Psoas muscle (tissue), 7 donors: ENCODE measurements at regions not wholly inside any gene's neighbourhood (a gene's known extent, or its start where the extent isn't known, plus 50 kb on each side); places are given as distances from the start of the nearest gene placed in this dataset.

ENCODE experiments used
- ATAC-seq, 4 donors: fragments of 200-7000 bp; cut with Tn5 transposase; one replicate each; pipeline ENCODE4 v1.9.1; 2020; ENCODE audit warnings: moderate library complexity in 3 of 4, mild to moderate bottlenecking in 2 of 4
- DNase-seq, 2 donors: peaks; one replicate each; pipeline ENCODE4 v3.0.0-alpha.2; 2020
- H3K27ac ChIP-seq: fragments of 200-600 bp; one replicate; pipeline ENCODE4 v1.8.0; 2022
- H3K27me3 ChIP-seq, 3 donors: fragments of 200-600 bp in 1 of 3; one replicate each; pipeline versions ENCODE4 v1.6.1 to v1.8.0; 2013 to 2022; ENCODE audit warnings: low read length in 2 of 3, mild to moderate bottlenecking in 2 of 3, moderate library complexity in 1 of 3; ENCODE audit not compliant: insufficient read depth in 3 of 3
- H3K36me3 ChIP-seq, 2 donors: fragments of 200-600 bp in 1 of 2; one replicate each; pipeline versions ENCODE4 v1.6.1 to v1.8.0; 2013 to 2022; ENCODE audit warnings: low read depth in 1 of 2, mild to moderate bottlenecking in 1 of 2, moderate library complexity in 1 of 2; ENCODE audit not compliant: insufficient read depth in 1 of 2
- H3K4me1 ChIP-seq: fragments of 200-600 bp; one replicate; pipeline ENCODE4 v1.8.0; 2022
- H3K4me3 ChIP-seq: fragments of 200-600 bp; one replicate; pipeline ENCODE4 v1.8.0; 2022; ENCODE audit warnings: mild to moderate bottlenecking
- H3K9me3 ChIP-seq: fragments of 200-600 bp; one replicate; pipeline ENCODE4 v1.8.0; 2022
- WGBS, 3 donors: extraction: QIAGEN DNeasy Blood & Tissue Kit; methylation state at CpG; one replicate each; pipeline versions ENCODE4 v1.1.6 to v1.1.7; 2013; 5-methylcytosine and 5-hydroxymethylcytosine counted together
- intact Hi-C, 2 donors: fragments of 100-400 bp; cut with DNase I; formaldehyde crosslinking; loops; one replicate each; pipeline versions ENCODE4 v1.11.0 to v1.14.2; 2022
- TF ChIP-seq, protein P1 (sequence below): fragments of 200-600 bp; IDR thresholded peaks from one replicate; pipeline ENCODE4 v1.8.0; 2022; ENCODE audit warnings: antibody characterized with exemption
- donor health status: healthy with polysubstance abuse.
- donor health status: DM: no; HTN: no; CAD: no; lungs with moderate emphysema.
- donor health status: Bipolar disorder and iron deficiency.
- donor health status: healthy.
- donor health status: DM: yes; HTN: yes; CAD: no.
- donor health status: DM: no; HTN: no; CAD: no.
- donor health status: DM: yes; HTN: yes; CAD: no.

DNA sequence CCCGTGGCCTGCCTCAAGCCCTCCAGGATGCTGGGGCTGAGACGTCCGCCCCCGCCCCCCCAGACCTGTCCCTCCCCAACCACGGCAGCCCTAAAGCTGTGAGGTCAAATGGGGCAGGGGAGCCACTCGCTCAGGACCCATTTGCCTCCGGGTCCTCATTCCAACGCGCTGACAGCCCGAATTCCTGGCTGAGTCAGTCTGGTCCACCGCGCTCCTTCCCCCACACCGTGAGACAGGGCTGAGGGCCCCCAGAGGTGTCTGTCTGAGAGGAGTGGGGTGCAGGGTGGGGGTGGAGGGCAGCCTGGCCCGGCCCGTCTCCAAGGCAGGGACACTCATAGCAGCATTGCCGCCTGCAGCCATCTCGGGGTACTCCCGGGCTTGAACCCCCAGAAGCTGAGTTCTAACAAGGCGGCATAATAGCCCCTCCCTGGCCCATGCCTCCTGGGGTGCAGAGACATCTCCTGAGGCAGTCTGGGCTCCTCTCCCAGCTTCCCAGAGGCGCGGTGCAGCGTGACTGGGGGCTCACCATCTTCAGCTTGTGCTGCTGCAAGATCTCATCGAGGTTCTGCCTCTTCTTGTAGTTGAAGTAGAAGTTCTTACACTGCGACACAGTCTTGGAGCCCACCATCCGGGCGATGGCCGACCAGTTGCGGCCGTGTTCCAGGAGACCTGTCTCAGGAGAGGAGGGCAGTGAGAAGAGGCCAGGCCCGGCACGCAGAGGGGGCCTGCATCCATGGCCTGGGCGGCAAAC lies 90.5 kb downstream of the RFLNA start:
- H3K36me3 ChIP-seq, result peaks cover 0 to 35% of the 10 kb centered on the region in 2 donors
- no peaks in the 10 kb centered on the region for H3K27me3 ChIP-seq
- ATAC-seq, result no peak
- peaks cover 81% of the 10 kb centered on the region for H3K4me1 ChIP-seq
- H3K9me3 ChIP-seq, result no peaks in the 10 kb centered on the region
- DNase-seq, result peak in 1 of 2 donors; percentile 25
- 67 to 71% (median 67%) methylated on average over 32 of the region's 32 CpGs for WGBS, 3 donors
- intact Hi-C loops, result loop anchor here in 1 of 2 donors (5.0 kb wide), 1 partner anchor 132 kb away; no protein-coding TSS in a partner anchor
- TF ChIP-seq, protein P1, sequence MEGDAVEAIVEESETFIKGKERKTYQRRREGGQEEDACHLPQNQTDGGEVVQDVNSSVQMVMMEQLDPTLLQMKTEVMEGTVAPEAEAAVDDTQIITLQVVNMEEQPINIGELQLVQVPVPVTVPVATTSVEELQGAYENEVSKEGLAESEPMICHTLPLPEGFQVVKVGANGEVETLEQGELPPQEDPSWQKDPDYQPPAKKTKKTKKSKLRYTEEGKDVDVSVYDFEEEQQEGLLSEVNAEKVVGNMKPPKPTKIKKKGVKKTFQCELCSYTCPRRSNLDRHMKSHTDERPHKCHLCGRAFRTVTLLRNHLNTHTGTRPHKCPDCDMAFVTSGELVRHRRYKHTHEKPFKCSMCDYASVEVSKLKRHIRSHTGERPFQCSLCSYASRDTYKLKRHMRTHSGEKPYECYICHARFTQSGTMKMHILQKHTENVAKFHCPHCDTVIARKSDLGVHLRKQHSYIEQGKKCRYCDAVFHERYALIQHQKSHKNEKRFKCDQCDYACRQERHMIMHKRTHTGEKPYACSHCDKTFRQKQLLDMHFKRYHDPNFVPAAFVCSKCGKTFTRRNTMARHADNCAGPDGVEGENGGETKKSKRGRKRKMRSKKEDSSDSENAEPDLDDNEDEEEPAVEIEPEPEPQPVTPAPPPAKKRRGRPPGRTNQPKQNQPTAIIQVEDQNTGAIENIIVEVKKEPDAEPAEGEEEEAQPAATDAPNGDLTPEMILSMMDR, result no peak
- peak overlapping the region; percentile 79 for H3K4me3 ChIP-seq
- H3K27ac ChIP-seq, result peak overlapping the region; percentile 96

DNA sequence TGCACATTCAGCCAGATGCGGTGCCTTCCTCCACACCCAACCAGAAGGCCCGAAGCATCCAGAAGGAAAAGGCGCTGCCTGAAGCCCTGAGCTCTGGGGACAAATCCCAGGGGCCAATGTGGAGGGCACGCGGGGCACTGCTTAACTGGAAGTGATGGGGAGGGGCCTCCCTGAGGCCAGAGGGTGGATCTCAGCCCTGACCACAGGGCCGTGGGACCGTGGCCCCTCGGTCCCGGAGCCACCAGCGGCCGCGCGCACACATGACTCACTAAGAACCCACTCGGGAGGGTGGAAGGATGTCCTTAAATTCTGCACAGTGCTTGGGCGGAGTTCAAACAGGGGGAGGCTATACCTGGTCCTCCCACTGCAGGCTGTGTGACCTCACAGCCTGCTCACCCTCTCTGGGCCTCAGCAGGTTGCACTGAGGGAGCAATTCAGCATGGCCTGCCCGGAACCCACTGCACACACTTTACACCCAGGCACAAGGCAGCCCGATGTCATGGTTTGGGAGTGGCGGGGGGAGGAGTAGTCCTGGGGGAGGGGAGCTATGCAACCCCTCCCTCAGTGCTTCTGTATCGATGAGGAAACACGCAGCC lies 89.5 kb downstream of the RFLNA start:
- 81 to 82% (median 82%) methylated on average over 20 of the region's 20 CpGs for WGBS, 3 donors
- intact Hi-C loops, result no loop called here

DNA sequence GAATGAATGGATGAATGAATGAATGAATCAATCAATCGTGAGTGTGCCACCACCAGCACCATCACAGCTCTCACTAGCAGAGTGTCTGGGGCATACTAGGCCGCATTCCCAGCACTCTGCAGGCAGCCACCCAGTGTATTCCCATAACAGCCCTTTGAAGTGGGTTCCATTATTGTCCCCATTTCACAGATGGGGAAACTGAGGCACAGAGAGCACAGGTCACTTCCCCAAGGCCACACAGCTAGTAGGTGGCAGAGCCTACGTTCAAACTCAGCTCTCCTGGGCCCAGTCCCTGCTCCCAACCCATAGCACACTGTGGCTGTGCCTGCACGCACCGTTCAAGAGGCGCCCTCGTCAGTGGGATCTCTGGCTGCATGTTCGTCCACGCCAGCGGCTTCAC lies 88.1 kb downstream of the RFLNA start:
- TF ChIP-seq, protein P1, result no peak
- H3K9me3 ChIP-seq, result no peaks in the 10 kb centered on the region
- H3K27ac ChIP-seq, result peak overlapping the region; percentile 96
- WGBS, 3 donors, result 89 to 93% (median 91%) methylated on average over 10 of the region's 10 CpGs
- no peaks in the 10 kb centered on the region for H3K27me3 ChIP-seq
- DNase-seq (no peak), ATAC-seq (no peak)
- peaks cover 0 to 53% of the 10 kb centered on the region in 2 donors for H3K36me3 ChIP-seq
- intact Hi-C loops, result no loop called here
- no peak overlapping the region for H3K4me3 ChIP-seq
- peaks cover 92% of the 10 kb centered on the region for H3K4me1 ChIP-seq

More for the DNA sequence above, 89.5 kb downstream of the RFLNA start:
- Histone ChIP-seq H3K4me1 (peaks cover 85% of the 10 kb centered on the region), H3K27ac (peak overlapping the region; percentile 96), H3K4me3 (no peak overlapping the region), H3K27me3 (no peaks in the 10 kb centered on the region), H3K36me3 (peaks cover 0 to 39% of the 10 kb centered on the region in 2 donors), H3K9me3 (no peaks in the 10 kb centered on the region)
- no peak for DNase-seq
- ATAC-seq, result no peak
- TF ChIP-seq, protein P1, result no peak

DNA sequence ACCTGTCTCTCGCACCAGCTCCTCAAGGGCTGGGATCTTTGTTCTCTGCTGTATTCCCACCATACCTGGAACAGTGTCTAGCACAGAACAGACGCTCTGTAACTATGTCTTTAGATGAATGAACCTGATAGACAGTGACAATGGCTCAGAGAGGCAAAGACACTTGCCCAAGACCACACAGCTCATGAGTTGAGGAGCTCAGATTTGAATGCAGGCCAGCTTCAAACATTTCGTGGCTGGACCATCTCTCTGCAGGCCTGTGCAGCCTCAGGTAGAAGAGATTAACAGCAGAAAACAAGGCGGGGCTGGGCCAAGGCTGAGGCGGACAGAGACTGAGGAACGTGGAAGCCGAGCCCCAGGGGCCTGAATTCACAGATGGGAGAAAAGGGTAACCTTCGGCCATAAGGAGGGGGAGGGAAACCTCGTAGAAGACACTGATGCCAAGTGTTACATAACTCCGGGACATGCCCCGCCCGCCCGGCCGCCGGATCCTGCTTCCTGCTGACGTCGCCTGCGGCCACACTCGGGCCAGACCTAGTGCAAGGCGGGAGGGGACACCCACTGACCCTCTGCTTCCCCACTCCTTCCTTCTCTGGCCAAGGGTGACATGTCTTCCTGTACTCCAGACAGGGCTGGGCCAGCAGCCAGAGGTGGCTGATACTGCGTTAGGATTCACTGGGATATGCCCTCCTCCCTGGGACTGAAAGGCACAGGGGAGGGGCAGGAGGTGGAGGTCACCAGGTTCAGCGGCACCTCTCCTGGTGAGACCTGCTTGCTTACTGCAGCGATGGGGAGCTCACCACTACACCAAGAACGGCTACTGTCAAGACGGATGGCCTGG lies 86.8 kb downstream of the RFLNA start:
- intact Hi-C loops, result no loop called here
- peak; percentile 64 to 70 (median 67) for ATAC-seq
- no peaks in the 10 kb centered on the region for H3K27me3 ChIP-seq

More for the DNA sequence above, 86.8 kb downstream of the RFLNA start:
- TF ChIP-seq, protein P1, result no peak
- Histone ChIP-seq H3K4me1 (peaks cover 81% of the 10 kb centered on the region), H3K27ac (peak overlapping the region; percentile 96), H3K9me3 (no peaks in the 10 kb centered on the region), H3K4me3 (peak overlapping the region; percentile 19), H3K36me3 (peaks cover 3 to 66% of the 10 kb centered on the region in 2 donors)
- WGBS, 3 donors, result 9 to 15% (median 10%) methylated on average over 24 to 25 of the region's 25 CpGs
- peak; percentile 92 to 96 for DNase-seq
